Neural progenitor cell (in vitro differentiated cells): ENCODE measurements at regions not wholly inside any gene's neighbourhood (a gene's known extent, or its start where the extent isn't known, plus 50 kb on each side); places are given as distances from the start of the nearest gene placed in this dataset.

Experiments
- CTCF ChIP-seq: fragments of 200-600 bp; sonication (generic); IDR thresholded peaks from 2 replicates; pipeline ENCODE4 v1.5.1; 2017; ENCODE audit warnings: antibody characterized with exemption, mild to moderate bottlenecking
- EZH2phosphoT487 ChIP-seq: fragments of 200-600 bp; sonication (generic); IDR thresholded peaks from 2 replicates; pipeline ENCODE4 v1.6.1; 2017; ENCODE audit warnings: antibody characterized with exemption

- no peak for TF ChIP-seq CTCF
- TF ChIP-seq EZH2phosphoT487, result no peak
Observed at GRCh38 chr13:55067946-55068345, 2039.3 kb downstream of the OLFM4 start.
